HK-2 (cell line): ENCODE measurements at regions not wholly inside any gene's neighbourhood (a gene's known extent, or its start where the extent isn't known, plus 50 kb on each side); places are given as distances from the start of the nearest gene placed in this dataset.
"Not testable (repeated sequence)": the region's sequence is repeated elsewhere in the genome, so short reads cannot be mapped to it uniquely, and the experiment has no call there.

Experiments
- DNase-seq: peaks from one replicate; pipeline ENCODE4 v3.0.0-alpha.2; 2018; ENCODE audit not compliant: unreplicated experiment

GRCh38 chr16:85220964-85221731 lies 108.9 kb upstream of the CIBAR2 start:
- DNase-seq = no peak

GRCh38 chr16:85221771-85222154 lies 109.5 kb upstream of the CIBAR2 start:
- no peak for DNase-seq

DNA sequence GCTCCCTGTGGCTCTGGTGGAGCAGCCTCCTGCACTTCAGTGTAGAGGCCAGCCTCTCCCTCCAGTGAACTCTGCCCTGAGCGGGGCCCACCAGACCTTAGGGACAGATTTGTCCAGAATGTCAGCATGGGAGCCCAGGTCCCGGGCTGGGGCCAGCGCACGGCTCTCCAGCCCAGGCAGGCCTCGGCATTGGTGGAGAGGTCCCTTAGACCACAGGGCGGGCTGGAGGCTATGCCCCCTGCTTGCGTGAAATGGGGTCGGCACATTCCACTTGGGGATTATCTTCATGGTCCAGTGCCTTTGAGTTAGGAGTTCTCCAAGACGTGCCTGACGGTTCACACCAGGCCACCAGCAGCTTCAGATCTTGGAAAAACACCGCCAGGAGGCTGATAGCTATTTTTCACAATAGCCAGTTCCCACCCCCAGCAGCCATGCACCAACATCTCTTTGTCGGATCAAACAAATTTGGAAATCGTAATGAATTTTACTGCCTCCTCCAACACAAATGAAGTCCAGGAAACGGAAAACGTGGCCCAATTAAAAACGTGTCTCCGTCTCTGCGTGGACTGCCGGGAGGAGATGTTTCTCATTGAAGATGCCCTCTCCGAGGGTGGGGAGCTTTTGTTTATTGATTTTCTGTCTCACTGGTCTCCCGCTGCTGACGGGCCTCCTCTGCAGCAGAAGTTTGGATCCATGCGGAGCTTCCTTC lies 110.0 kb upstream of the CIBAR2 start:
- no peak for DNase-seq

- DNase-seq = no peak
Measured at GRCh38 chr16:85225257-85225656, 113.0 kb upstream of the CIBAR2 start.

GRCh38 chr16:85225721-85226120 lies 113.4 kb upstream of the CIBAR2 start:
- DNase-seq = no peak

GRCh38 chr16:85227084-85227945 lies 115.0 kb upstream of the CIBAR2 start:
- DNase-seq = no peak

DNA sequence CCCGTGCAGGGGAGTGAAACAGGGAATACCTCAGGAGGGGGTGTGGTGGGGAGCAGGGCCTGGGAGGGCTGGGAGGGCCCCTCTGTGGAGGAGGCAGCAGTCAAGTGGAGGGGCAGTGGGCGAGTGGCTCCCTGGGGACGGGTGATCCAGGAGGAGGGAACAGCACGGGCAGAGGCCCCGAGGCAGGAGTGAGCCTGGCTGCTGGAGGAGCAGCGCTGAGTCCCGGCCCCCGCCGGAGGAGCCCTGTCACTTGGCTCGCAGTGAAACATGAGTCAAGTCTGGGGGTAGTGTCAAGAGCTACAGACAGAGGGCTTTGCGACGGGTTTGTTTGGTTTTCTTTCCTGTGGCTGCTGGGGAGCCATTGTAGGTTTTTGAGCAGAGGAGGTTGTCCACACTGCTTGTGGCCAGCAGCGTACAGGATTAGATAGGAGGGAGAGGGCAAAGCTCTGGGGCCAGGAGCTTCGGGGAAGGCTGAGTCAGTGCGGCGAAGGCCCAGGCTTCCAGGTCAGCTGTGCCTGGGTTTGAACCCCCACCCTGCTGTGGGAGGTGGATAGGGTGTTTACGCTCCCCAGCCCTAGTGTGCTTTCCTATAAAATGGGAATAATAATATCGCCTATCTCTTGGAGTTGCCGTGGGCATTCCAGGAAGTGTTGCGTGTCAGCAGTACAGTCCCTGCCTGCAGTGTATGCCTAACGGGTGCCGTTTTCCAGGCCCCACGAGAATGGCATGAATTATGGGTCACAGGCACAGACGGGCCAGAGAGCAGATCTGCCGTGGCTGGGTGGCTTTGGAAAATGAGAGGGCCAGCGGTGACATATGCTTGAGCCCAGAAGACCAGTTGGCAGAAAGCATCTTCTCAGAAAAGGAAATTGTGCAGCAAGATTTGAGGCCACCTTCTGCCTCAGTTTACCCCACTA lies 115.9 kb upstream of the CIBAR2 start:
- DNase-seq = no peak

DNA sequence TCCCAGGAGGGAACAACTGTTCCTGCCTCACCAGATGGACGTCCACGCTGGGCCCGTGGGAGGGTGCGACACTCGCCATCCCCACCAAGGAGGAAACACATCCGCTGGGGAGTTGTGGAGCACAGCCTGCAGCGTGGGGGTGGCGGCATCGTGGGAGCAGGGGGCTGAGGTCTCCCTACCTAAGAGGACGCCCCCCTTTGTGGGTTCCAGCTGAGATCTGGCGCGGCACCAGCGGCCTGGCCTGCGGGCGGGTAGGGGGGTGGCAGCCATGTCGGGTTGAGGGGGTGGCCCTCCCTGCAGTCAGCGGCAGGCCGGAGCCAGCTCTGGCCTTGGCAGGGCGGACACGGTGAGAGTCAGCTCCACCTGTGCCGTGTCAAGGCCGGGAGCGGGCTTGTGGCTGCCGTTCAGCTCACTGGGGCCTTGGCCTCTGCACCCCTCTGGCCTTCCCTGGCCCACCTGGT lies 116.7 kb upstream of the CIBAR2 start:
- no peak for DNase-seq

DNA sequence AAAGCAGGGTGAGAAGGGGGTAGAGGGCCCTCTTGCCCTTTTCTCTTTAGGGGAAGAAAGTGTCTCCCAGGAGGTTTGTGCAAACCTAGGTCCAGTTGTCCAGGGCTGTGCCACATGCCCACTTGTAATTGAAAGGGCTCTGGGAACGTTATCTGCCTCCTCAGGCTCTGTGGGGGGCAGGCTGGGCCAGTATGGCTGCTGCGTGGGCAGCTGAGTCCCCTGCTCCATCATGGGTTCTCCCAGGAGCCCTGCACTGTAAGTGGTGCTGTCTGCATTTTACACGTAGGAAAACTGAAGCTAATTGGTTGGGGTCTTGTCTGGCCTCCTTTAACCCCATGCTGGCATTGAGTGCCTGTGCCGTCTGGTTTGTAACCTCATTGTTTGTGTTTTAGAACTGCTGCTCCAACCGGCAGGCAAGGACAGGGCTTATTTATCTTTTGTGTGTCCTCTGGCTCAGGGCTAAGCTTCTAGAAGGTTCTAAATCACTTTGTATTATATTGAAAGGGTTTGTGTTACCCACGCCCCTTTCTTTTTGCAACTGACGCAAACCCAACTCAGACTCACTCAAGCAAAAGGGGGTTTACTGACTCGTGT lies 117.7 kb upstream of the CIBAR2 start:
- DNase-seq = no peak

DNA sequence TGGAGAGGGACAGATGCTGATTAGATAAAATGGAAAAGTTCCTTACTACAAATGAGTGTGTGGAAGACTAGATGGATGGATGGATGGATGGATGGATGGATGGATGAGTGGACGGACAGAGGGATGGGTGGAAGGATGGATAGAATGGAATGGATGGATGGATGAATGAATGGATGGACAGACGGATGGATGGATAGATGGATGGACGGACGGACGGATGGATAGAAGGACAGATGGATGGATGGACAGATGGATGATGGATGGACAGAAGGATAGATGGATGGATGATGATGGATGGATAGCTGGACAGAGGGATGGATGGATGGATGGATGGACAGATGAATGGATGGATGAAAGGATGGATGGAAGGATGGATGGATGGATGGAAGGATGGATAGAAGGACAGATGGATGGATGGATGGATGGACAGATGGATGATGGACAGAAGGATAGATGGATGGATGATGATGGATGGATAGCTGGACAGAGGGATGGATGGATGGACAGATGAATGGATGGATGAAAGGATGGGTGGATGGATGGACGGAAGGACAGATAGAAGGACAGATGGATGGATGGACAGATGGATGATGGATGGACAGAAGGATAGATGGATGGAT lies 118.6 kb upstream of the CIBAR2 start:
- DNase-seq = not testable (repeated sequence)

DNA sequence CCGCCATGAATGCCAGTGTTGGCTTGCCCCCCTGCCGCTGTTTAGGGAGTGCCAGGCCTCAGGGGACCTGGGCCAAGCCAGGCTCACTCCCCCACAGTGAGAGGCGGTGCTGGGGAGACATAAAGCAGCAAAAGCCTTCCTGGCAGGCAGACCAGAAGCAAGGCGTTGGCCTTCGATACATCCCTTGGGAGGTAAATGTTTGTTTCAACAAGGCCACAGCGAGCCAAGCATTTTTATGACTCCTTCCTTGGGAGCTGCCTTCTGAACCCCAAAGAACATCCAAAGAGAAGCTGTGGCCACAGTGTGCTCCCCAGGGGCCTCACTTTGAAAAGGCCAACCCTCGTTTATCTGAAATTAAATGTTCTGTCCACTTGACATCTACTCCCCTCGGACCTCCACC lies 119.7 kb upstream of the CIBAR2 start:
- no peak for DNase-seq

- DNase-seq = no peak
Measured at GRCh38 chr16:85232369-85233142, 120.3 kb upstream of the CIBAR2 start.

DNA sequence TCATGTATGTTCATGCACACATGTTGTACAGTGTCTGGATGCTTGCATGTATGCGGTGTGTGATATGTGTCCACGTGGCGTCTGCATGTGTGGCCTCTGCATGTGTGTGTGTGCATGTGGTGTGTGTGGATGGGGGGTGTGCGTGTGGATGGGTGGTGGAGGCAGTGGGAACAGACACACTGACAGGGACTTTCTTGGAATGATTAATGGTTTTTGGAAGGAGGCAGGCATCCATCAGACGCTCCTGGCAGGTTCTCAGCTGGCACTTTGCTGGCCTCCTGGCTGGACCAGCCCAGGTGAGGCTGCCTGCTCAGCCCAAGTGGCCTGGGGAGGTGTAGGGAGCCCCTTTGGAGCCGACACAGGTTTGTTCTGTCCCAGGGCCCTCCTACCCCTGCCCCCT lies 121.2 kb upstream of the CIBAR2 start:
- DNase-seq = no peak

GRCh38 chr16:85234310-85235204 lies 122.3 kb upstream of the CIBAR2 start:
- no peak for DNase-seq

- no peak for DNase-seq
Measured at GRCh38 chr16:85235991-85236817, 123.9 kb upstream of the CIBAR2 start.

- DNase-seq = no peak
Measured at GRCh38 chr16:85236818-85237150, 124.5 kb upstream of the CIBAR2 start.

DNA sequence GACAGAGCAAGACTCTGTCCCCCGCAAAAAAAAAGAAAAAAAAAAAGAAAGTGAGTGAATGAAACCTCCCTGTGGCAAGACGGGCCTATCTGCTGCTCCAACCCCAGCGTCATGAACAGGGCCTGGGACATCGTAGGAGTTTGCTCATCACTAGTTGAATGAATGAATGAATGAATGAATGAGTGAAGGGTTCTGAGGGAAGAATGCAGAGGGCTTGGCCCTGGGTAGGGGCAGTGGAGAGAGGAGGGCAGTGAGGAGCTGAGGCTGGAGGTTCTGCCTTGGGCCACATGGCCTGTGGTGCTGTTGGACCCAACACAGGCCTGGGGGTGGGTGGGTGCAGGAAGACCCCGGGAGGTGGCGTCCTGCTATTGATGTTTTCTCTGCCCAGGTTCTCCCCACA lies 125.5 kb upstream of the CIBAR2 start:
- DNase-seq = no peak

DNA sequence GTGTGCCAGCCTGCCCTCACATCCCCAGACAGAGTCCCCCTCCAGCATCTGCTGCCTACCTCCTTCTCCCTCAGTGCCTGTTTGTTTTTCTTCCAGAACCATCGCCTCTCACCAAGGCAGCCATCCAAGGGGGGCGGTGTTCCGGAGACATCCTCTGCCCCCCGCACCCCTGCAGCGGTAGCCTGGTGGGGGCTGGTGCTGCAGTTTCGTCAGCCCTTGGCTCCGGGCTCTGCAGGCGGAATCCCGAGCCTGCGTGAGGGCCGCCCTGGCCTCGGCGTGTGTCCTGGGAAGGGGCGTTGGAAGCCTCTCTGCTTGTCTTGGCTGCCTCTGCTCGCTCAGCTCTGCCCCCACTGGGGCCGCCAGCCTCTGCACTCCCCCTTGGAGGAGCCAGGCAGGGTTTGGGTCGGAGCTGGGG lies 126.0 kb upstream of the CIBAR2 start:
- no peak for DNase-seq
